ENCODE measurements at regions not wholly inside any gene's neighbourhood (a gene's known extent, or its start where the extent isn't known, plus 50 kb on each side); places are given as distances from the start of the nearest gene placed in this dataset.

DNA sequence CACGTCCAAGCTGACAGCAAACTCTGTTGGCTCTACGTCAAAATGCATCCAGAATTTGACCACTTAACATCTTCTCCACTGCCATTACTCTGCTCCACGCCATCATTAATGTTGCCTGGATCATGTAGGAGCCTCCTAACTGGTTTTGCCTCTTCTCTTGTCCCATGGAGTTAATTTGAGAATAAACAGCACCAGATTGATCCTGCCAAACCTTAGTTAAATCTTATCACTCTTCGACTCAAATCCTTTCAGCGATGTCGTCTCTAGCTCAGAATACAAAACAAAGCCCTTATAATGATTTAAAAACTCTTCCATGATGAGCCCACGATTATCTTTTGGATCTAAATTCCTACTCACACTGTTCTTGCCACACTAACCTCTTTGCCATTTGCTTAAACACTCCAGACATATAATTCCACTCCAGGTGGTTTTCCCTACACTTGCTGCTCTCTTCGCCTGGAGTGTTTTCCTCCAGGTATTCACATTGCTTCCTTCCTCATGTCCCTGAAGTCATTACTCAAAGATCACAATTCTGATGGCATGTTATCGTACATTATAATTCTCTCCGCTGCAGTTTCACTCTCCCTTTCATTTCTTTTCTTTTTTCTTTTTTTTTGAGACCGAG is 90.7 kb upstream of the KCNK2 start:
- Histone ChIP-seq H4K5ac (ENCODE audit: insufficient read length, low read depth, low read length) (no peak overlapping the region), H3K9ac (replicated peaks in 1 of 4; ENCODE audit: extremely low read depth in 1 of 4, low read depth in 3 of 4, low read length in 3 of 4) (no peak overlapping the region), H3K23ac (ENCODE audit: insufficient read length) (no peak overlapping the region), H3K18ac (ENCODE audit: extremely low read depth, low read length) (no peak overlapping the region), H3K36me3 (ENCODE audit: control insufficient read depth in 2 of 4, insufficient read depth in 4 of 4, low read length in 3 of 4) (no peaks in the 10 kb centered on the region), H2BK12ac (ENCODE audit: low read depth, low read length) (no peak overlapping the region), H3K4me2 (ENCODE audit: insufficient read depth in 1 of 2, low read depth in 2 of 2, low read length in 2 of 2) (no peak overlapping the region), H2BK15ac (ENCODE audit: low read length) (no peak overlapping the region), H3K27ac (ENCODE audit: low read depth, low read length) (no peak overlapping the region), H3K56ac (replicated peaks; ENCODE audit: insufficient read length, low read depth, low read length) (no peak overlapping the region), H3K23me2 (ENCODE audit: low read depth, low read length) (no peaks in the 10 kb centered on the region; the same call in 1 of the 2 replicates), H3K27me3 (replicated peaks in 1 of 4; ENCODE audit: control insufficient read depth in 3 of 4, extremely low read depth in 1 of 4, insufficient read depth in 3 of 4, low read length in 3 of 4) (no peaks in the 10 kb centered on the region), H4K8ac (ENCODE audit: extremely low read depth, insufficient read depth, low read length) (no peak overlapping the region), H3K4ac (replicated peaks; ENCODE audit: insufficient read length, low read depth, low read length) (no peak overlapping the region), H2BK120ac (replicated peaks; ENCODE audit: low read depth, low read length) (no peak overlapping the region), H3K14ac (ENCODE audit: insufficient read length) (no peak overlapping the region), H2BK5ac (ENCODE audit: low read depth, low read length) (no peak overlapping the region), H2BK20ac (ENCODE audit: low read length) (no peak overlapping the region), H3K4me3 (ENCODE audit: extremely low read depth in 1 of 4, insufficient read depth in 2 of 4, low read depth in 3 of 4, low read length in 4 of 4) (no peak overlapping the region), H3K79me1 (ENCODE audit: low read depth, low read length) (no peaks in the 10 kb centered on the region), H4K20me1 (replicated peaks in 1 of 2; ENCODE audit: control insufficient read depth in 1 of 2, insufficient read depth in 2 of 2, low read length in 2 of 2) (no peaks in the 10 kb centered on the region), H3K79me2 (ENCODE audit: control insufficient read depth in 1 of 2, insufficient read depth in 2 of 2, low read length in 2 of 2) (no peaks in the 10 kb centered on the region), H2AFZ (ENCODE audit: low read length) (no peak overlapping the region), H3K9me3 (ENCODE audit: insufficient read depth in 2 of 2, low read depth in 1 of 2, low read length in 1 of 2) (no peaks in the 10 kb centered on the region), H2AK5ac (ENCODE audit: low read depth, low read length) (no peak overlapping the region), H3K4me1 (replicated peaks in 1 of 4; ENCODE audit: control insufficient read depth in 3 of 4, insufficient read depth in 4 of 4, low read length in 3 of 4) (peaks cover 0 to 3% (median under 1%) of the 10 kb centered on the region in 4 experiments; a peak in 1 of 7 replicates), H4K91ac (replicated peaks; ENCODE audit: insufficient read length, low read length) (no peak overlapping the region)
- TF ChIP-seq SP1 (IDR thresholded peaks at IDR 0.05; ENCODE audit: low read depth, low read length), result no peak
- TF ChIP-seq PHF8 (conservative IDR thresholded peaks at IDR 0.05; ENCODE audit: low read depth, low read length), result no peak
- TF ChIP-seq EZH2 (IDR thresholded peaks at IDR 0.05; ENCODE audit: low read depth, low read length, severe bottlenecking), result no peak
- TF ChIP-seq BACH1 (IDR thresholded peaks at IDR 0.05; ENCODE audit: low read length), result no peak
- no peak for TF ChIP-seq KDM1A (IDR thresholded peaks at IDR 0.05; ENCODE audit: borderline replicate concordance, low read length)
- WGBS, 2 experiments (ENCODE audit: extremely low coverage in 1 of 2, insufficient coverage in 1 of 2, insufficient read length in 1 of 2, insufficient replicate concordance in 2 of 2, low coverage in 1 of 2, low lambda C conversion rate in 2 of 2, missing lambda C conversion rate in 1 of 2), result 74% methylated on average over 11 of the region's 11 CpGs; no CpG with 5 or more reads in 1 of the 2 experiments
- FAIRE-seq (no peak), DNase-seq (ENCODE audit: low read depth in 1 of 2, low spot score in 2 of 2) (no peak)
- ChIA-PET CTCF (ENCODE audit: partially characterized antibody) (no interaction called here), POLR2A (ENCODE audit: partially characterized antibody) (no interaction called here)
